HG02623 (cell line): ENCODE measurements at regions not wholly inside any gene's neighbourhood (a gene's known extent, or its start where the extent isn't known, plus 50 kb on each side); places are given as distances from the start of the nearest gene placed in this dataset.
"Not testable (repeated sequence)": the region's sequence is repeated elsewhere in the genome, so short reads cannot be mapped to it uniquely, and the experiment has no call there.

Experiments
- ATAC-seq: cut with Tn5 transposase; IDR thresholded peaks from one replicate; pipeline ENCODE4 v1.9.1; 2021; ENCODE audit warnings: moderate library complexity; ENCODE audit not compliant: unreplicated experiment

DNA sequence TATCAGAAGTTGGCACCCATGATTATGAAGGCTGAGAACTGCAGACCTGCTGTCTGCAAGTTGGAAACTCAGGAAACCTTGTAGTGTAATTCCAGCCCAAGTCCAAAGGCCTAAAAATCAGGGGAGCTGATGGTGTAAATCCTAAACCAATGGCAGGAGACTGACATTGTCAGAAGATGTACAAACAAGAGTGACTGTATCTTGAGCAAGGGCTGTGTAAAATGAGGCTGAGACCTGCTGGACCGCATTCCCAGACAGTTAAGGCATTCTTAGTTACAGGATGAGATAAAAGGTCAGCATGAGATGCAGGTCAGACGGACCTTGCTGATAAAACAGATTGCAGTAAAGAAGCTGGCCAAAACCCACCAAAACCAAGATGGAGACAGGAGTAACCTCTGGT lies 147.7 kb downstream of the COG6 start:
- no peak for ATAC-seq

DNA sequence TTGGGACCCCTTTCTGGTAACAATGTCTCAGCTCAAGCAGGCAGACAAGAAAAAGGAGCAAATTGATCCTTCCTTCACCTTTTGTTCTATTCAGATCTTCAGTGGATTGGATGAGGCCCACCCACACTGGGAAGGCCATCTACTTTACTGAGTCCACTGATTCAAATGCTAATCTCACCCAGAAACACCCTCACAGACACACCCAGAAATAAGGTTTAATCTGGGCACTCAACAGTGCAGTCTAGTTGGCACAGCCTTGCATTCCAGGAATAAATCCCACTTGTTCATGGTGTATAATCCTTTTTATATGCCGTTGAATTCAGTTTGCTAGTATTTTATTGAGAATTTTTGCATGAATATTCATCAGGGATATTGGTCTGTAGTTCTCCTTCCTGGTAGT lies 148.4 kb downstream of the COG6 start:
- no peak for ATAC-seq

DNA sequence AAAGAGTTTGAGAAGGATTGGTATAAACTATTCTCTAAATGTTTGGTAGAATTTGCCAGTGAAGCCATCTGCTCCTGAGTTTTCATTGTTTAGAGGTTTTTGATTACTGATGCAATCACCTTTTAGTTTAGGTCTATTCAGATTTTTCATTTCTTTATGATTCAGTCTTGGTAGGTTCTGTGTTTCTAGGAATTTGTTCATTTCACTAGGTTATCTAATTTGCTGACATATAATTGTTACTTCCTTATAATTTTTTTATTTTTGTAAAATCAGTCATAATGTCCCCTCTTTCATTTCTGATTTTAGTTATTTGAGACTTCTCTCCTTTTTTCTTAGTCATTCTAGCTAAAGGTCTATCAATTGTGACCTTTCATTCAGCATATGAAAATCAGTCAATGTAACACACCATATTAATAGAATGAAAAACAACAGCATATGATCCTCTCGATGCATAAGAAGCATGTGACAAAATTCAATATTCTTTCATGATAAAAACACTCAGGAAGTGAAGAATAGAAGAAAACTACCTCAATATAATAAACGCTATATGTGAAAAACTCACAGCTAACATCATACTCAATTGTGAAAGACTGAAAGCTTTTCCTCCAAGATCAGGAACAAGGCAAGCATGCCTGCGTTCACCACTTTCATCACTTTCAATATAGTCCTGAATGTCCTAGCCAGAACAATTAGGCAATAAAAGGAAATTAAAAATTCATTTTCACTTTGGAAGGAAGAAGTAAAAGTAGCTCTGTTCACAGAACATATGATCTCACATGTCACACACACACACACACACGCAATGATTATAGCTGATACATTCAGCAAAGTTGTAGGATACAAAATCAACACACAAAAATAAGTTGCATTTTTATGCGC lies 149.1 kb downstream of the COG6 start:
- no peak for ATAC-seq

DNA sequence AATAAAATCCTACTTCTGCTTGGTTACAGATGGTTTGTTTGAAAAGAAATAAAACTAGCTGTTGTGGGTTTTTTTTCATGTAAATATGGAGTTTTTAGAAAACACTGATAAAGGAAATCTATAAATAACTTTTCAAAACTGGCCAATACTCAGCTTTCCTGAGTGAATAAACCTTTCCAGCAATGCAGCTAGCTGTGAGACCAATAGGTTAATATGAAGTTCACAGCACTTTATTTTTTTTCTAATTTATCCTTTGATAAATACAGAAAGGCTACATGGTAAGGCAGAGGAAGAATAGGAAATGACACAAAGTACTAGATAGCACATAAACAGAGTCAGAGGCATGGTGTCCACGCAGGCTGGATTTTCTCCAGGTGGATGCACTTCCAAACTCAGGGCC lies 154.0 kb downstream of the COG6 start:
- ATAC-seq = no peak

DNA sequence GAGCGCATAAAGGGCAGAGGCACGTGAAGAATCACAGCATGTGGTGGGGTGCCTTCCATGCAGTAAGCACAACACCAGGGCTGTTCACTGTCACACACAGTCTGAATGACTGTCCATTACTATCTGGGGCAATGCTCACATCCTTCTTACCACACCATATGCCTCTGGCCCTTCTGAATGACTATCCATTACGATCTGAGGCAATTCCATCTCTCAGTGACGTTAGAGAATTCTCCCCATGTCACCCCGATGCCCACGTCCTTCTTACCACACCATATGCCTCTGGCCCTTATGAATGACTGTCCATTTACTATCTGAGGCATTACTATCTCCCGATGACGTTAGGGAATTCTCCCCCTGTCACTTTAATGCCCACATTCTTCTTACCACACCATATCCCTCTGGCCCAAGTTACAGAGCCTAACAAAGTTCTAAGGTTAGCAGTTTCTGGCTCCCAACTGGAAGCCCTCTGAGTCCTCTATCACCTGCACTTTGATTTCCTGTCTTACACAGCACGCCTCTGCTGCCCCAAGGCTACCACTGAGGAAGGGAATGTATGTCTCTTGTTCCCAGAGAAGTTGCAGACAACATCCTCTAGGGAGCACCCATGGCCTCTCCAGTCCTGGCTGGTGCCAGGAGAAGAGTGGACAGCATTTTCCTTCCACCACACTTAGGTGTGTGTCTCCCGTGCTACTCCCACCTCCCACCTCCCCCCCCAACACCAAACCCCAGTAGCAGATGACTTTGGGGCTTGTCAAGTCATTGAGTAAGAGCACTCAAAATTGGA lies 154.8 kb downstream of the COG6 start:
- no peak for ATAC-seq

DNA sequence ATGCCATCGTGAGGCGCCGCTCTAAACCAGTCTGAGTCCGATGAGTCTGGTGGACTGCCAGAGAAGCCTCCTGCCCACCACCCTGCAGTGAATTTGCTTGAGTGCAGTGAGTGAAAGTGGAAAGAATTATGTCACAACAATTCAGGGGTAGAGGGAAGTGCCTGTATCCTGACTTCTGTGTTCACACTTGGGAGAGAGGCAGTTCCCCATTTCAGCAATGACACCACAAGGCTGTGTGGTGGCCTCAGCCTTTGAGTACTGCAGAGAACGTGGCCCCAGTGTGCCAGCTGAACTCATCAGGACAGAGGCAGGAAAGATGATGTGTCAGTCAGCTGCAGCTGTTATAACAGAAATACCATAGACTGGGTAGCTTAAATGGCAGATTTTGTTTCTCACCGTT lies 155.6 kb downstream of the COG6 start:
- ATAC-seq = no peak

DNA sequence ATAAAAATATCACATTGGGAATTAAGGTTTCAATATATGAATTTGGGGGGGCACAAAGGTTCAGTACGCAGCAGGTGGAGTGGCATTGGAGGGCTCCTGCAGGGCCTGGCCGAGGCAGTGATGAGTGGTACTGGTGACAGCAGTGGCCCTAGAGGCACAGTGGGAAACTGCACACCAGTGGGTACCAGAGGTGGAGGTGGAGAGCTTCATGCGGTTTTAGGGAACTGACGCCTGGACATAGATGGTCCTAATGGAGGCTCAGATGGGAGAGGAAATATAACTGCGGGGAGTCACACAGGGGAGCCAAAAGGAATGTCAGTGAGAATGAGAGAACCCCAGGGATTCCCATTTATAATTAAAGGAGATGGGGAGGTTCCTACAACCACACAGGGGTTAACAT lies 156.2 kb downstream of the COG6 start:
- ATAC-seq = no peak

DNA sequence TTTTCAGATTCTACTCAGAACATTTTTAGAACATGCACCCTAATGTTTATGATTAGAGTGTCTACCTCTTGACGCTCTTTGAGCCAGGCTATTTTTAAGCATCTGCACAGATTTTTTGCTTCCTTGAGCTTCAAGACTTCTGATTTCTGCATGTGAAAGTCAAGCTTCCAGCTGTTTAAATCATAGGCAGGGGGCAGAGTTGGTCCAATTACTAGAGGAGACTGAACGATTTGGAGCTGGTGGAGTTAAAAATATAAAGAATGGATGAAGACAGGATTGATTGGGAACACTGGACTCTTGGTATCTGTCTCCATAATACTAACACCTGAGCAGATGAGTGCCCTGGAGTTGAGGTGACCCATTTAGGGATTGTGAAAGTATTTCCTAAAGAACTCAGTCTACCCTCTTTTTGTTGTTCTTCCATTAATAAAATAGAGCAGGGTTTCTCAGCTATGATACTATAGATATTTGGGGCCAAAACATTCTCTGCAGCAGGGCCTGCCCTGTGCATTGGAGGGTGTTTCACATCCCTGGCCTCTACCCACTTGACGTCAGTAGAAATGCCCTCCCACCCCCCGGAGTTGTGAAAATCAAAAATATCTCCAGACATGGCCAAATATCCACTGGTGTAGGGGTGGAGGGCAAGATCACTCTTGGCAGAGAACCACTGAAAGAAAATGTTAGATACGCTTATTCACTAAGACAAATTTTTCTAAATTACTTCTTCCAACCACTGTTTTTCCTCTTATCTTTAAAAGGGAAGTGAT lies 160.1 kb downstream of the COG6 start:
- ATAC-seq = no peak

DNA sequence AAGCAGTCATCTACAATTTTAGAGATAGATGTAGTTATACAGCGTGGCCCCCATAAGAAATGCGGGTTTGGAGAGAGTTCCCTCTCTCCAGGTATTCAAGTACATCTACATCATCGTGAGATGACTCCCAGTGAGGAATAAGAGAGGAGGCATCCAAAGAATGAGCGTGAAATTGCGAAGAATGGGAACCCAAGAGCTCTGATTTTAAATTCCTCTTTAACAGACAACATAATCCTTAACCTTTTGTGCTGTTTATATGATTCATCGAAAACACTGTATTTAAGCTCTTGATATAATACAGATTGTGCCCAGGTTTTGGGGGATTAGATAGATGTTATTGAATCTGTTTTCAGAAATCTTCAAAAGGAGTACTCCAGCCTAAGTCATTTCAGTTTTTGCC lies 161.5 kb downstream of the COG6 start:
- no peak for ATAC-seq

DNA sequence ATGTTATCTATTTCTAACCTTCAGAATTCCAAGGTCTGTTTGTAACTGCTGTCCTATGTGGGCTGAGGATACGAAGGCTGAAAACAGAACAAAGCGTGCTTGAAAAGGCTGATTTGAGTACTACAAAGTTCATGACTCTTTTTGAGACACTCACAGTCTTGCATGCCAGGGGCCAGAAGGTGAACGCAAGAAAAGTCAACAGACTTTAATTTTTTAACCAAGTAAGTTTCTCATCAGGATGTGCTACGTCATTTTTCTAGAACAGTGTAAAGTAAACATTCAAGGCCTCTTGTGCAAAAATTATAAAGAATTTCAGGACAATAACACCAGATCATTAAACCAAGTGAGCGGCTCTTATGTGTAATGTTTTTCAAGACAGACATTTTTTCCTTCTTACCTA lies 163.5 kb downstream of the COG6 start:
- ATAC-seq = no peak

DNA sequence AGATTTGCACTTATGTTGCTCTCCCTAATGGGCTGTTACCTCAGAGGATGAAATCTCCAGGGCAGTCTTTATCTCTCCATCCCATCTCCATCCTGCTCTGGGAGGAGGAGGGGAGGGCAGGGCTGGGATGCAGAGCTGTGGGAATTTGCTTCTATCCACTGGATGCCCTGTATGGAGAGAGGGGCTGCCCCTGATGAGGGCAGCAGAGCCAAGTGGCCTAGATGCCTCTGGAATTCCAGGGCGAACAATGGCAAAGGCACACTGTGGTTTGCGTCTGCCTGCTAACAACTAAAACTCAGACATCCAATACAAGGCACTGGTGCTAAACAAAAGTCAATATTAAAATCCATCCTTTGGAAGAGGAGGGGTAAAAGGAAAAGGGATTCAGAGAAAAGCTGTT lies 165.1 kb downstream of the COG6 start:
- ATAC-seq = no peak

DNA sequence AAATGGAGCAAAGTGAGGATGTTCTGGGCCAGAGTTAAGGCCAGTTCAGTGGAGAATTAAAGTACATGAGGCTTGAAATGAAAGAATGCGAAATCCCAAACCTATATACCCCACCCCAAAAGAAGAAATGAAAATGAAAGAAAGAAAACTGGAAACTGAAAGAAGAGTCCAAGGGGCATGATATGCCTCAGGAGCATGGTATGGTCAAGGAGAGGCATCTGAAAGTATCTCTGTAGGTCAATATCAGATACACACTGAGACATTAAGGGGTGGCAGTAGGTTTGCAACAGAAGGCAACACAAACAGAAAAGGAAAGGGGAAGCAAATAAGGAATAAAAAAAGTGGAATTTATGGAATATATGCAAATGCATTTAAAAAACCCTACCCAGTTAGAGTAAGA lies 166.5 kb downstream of the COG6 start:
- no peak for ATAC-seq

DNA sequence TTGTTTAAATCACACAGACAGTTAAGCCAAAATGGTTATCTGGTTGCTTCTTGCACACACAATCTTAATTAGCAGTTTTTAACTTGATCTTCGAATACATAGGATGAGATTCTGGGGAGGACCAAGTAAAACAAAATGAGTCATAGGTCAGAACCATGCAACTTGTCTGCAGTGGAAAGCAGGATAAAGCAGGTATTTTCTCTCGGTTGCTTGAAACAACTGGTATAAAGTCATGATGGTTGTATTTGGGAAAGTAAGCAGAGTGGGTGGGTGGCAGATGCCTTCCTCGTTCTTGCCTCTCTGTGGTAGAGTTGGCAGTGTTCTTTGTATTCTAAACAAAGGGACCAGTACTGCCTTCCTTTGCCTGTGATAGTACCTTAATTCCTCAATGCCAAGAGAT lies 167.0 kb downstream of the COG6 start:
- no peak for ATAC-seq

DNA sequence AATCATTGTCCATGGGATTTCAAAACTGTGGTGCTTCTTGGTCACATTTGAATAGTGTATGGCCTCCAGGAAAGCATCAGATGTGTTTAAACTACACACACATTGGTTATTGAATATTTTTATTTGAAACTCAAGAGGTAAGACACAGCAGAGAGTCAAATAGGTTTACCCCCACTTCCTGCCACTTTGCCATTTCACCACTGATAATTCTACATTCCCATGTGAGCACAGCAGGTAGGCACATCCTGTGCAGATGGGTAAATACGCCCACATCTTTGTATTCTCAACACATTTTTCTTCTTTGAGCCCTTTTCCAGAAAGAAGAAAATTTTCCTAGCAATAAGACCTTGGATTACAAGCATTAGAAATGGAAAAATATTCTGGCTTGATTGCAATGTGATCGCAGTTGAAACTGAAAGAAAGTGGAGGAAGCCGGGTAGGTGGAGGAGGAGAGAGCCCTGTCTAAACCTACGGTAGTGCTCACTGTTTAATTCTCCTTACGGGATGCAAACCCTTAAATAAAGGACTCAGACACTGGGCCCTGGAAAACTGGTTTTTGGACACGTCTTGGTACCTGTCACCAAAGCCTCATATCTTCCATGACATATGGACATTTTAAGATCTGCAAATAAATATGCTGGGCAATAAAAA lies 167.7 kb downstream of the COG6 start:
- no peak for ATAC-seq

DNA sequence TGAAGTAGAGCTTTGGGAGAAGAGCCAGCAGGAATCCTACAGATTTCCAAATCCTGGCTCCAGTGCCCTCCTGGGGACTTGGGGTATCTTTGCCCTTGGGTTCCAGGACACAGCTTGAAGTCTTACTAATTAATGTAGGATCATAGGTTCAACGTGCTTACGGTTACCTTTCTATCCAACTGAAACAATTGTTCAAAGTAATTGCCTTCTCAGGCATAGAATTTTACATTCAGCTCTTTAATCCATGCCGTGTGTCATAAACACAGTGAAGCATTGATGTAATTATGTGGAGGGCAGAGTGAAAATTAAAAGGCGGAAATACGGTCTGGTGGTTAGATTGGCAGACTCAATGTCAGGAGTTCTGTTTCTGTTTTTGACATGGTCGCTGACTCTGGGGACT lies 170.4 kb downstream of the COG6 start:
- no peak for ATAC-seq

DNA sequence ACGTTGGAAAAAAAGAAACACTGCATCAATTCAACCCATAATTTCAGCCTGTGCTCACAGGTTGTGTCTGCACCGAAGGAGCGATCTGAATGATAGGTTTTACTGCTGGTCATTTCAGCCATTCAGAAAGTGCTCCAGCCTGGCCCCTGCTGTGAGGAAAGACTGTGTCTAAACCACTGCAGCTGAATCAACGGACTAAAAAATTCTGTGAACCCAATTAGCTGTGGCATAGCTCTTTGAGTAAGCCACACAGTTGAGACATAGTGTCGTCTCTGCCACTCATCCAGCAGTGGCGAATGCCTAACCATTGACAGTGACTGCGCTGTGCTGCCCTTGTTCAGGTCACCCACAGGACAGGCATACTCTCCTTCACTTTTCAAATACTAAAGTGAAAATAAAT lies 179.8 kb downstream of the COG6 start:
- ATAC-seq = no peak

DNA sequence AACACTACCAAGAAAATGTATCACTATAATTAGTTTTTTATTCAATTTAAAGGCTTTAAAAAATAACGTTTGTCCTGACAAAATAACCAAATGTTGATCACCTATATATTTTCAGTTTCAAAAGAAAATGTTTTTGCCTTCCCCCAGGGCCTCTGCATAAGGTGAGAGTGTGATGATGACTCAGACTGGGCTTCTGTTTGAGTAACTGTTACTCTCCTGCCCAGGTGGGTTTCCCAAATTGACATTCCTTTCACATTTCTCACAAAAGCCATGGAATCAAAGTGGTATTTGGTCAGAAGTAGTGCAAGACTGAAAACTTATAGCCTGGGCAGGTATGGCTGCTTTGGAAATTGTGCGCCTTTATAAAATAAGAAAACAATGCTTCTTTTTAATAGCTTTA lies 180.6 kb downstream of the COG6 start:
- ATAC-seq = no peak

DNA sequence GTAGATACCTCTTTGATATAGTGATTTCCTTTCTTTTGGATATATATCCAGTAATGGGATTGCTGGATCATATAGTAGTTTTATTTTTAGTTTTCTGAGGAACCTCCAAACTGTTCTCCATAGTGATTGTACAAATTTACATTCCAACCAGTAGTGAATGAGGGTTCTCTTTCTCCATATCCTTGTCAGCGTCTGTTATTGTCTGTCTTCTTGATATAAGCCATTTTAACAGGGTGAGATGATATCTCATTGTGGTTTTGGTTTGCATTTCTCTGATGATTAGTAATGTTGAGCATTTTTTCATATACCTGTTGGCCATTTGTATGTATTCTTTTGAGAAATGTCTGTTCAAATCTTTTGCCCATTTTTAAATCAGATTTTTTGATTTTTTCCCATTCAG lies 182.4 kb downstream of the COG6 start:
- ATAC-seq = not testable (repeated sequence)

DNA sequence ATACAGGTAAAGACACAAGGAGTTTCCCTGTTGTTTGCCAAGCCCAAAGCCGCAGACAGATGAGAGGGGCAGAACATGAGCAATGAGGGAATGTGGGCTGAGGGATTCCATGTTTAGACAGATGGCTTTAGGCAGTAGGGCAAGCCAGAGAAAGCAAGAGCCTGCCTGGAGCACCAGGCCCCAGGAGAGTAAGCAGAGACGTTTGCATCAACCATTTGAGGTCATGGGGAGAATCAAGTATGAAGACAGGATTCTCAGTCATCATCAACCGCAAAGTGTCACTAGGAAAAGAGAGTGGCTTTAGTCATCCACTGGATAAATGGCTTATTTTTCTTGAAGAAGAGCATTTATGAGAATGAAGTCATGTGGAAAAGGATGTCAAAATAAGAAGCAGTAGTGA lies 184.7 kb downstream of the COG6 start:
- ATAC-seq = no peak

DNA sequence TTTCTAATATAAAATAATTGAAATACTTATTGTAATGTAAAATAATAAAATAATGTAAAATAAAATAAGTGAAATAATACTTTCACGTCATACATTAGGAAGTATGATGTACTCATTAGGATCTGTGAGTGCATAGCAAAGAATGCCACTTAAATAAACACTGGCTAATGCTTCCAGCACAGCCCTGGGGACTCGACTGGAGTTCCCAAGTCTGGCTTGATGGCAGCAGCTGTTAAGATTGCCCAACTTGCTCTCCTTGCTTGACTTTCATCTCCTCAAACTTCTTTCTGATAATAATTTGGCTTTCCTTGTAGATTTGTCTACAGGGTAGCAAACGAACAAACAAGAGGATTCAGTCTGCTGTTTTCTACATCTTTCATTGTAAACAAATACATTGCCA lies 191.9 kb downstream of the COG6 start:
- no peak for ATAC-seq

DNA sequence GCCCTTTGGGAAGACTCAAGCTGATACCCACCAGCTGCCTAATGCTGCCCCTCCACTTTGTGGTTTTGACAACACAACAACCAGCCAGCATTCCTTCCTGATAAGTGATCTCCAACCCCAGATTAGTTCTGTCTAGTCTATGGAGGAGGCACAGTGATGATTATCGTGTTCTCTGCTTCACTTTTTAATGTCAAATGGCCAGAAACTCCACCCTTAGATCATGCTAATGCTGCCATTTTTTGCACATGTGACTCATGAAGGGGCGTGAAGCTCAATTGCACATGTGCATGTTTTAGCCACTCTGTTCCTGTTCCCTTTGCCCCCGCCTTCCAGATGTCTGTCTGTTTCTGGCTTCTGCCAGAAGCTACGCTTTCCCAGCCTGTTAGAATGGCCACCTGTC lies 199.8 kb downstream of the COG6 start:
- no peak for ATAC-seq
